ENCODE measurements at regions not wholly inside any gene's neighbourhood (a gene's known extent, or its start where the extent isn't known, plus 50 kb on each side); places are given as distances from the start of the nearest gene placed in this dataset.
"Not testable (repeated sequence)": the region's sequence is repeated elsewhere in the genome, so short reads cannot be mapped to it uniquely, and the experiment has no call there.

DNA sequence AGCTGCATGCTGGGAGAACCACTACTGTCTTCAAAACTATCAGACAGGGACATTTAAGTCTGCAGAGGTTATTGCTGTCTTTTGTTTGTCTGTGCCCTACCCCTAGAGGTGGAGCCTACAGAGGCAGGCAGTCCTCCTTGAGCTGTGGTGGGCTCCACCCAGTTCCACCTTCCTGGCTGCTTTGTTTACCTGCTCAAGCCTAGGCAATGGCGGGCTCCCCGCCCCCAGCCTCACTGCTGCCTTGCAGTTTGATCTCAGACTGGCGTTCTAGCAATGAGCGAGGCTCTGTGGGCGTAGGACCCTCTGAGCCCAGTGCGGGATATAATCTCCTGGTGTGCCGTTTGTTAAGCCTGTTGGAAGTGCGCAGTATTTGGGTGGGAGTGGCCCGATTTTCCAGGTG is 93.7 kb upstream of the ATF7IP2 start:
- POLR2A ChIA-PET (ENCODE audit: low non-redundant PET); H3K9me3 ChIP-seq (ENCODE audit: low read depth, low read length, poor library complexity, severe bottlenecking); H3K27ac ChIP-seq (ENCODE audit: low read depth, low read length, poor library complexity, severe bottlenecking); H3K36me3 ChIP-seq (ENCODE audit: insufficient read depth, low read length, poor library complexity, severe bottlenecking); DNase-seq (ENCODE audit: low spot score); intact Hi-C loops (cut with micrococcal nuclease; ENCODE audit: unreplicated experiment); BruUV-seq (replicated peaks); H3K27me3 ChIP-seq (replicated peaks; ENCODE audit: insufficient read depth, low read depth, low read length, poor library complexity); H3K4me3 ChIP-seq (ENCODE audit: low read depth, low read length, poor library complexity, severe bottlenecking); H3K4me1 ChIP-seq (ENCODE audit: insufficient read depth, low read length, poor library complexity, severe bottlenecking); CTCF ChIA-PET: not testable (repeated sequence)

GRCh38 chr16:10292976-10293375 is 92.9 kb upstream of the ATF7IP2 start:
- BruUV-seq (replicated peaks); H3K4me3 ChIP-seq (ENCODE audit: low read depth, low read length, poor library complexity, severe bottlenecking); CTCF ChIA-PET; H3K27ac ChIP-seq (ENCODE audit: low read depth, low read length, poor library complexity, severe bottlenecking); intact Hi-C loops (cut with micrococcal nuclease; ENCODE audit: unreplicated experiment); H3K4me1 ChIP-seq (ENCODE audit: insufficient read depth, low read length, poor library complexity, severe bottlenecking); H3K9me3 ChIP-seq (ENCODE audit: low read depth, low read length, poor library complexity, severe bottlenecking); POLR2A ChIA-PET (ENCODE audit: low non-redundant PET); H3K36me3 ChIP-seq (ENCODE audit: insufficient read depth, low read length, poor library complexity, severe bottlenecking); H3K27me3 ChIP-seq (replicated peaks; ENCODE audit: insufficient read depth, low read depth, low read length, poor library complexity); DNase-seq (ENCODE audit: low spot score): not testable (repeated sequence)

GRCh38 chr16:10294153-10294552 is 91.7 kb upstream of the ATF7IP2 start:
- H3K4me1 ChIP-seq (ENCODE audit: insufficient read depth, low read length, poor library complexity, severe bottlenecking); POLR2A ChIA-PET (ENCODE audit: low non-redundant PET); H3K4me3 ChIP-seq (ENCODE audit: low read depth, low read length, poor library complexity, severe bottlenecking); intact Hi-C loops (cut with micrococcal nuclease; ENCODE audit: unreplicated experiment); CTCF ChIA-PET; H3K9me3 ChIP-seq (ENCODE audit: low read depth, low read length, poor library complexity, severe bottlenecking); BruUV-seq (replicated peaks); H3K27ac ChIP-seq (ENCODE audit: low read depth, low read length, poor library complexity, severe bottlenecking); H3K36me3 ChIP-seq (ENCODE audit: insufficient read depth, low read length, poor library complexity, severe bottlenecking); DNase-seq (ENCODE audit: low spot score); H3K27me3 ChIP-seq (replicated peaks; ENCODE audit: insufficient read depth, low read depth, low read length, poor library complexity): not testable (repeated sequence)

DNA sequence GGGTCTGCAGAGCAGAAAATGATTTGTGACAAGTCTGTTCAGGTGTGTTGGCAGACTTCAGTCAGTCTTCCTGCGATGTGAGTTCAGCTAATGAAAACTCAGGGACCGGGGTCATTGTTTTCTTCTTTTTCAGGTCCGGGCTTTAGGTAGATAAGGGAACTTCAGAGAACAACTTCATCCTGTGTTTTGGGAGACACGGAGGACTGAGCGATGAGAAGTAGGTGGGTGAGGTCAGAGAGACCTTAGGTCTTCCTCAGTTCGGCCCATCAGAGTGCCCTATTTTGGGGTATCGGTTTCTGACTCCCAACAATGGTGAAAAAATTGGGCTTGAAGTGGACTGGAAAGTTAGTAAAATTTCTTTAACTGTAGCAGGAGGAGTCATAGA is 88.9 kb upstream of the ATF7IP2 start:
- Histone ChIP-seq H3K27ac (ENCODE audit: low read depth, low read length, poor library complexity, severe bottlenecking) (no peak overlapping the region), H3K4me1 (ENCODE audit: insufficient read depth, low read length, poor library complexity, severe bottlenecking) (no peaks in the 10 kb centered on the region), H3K9me3 (ENCODE audit: low read depth, low read length, poor library complexity, severe bottlenecking) (no peaks in the 10 kb centered on the region), H3K36me3 (ENCODE audit: insufficient read depth, low read length, poor library complexity, severe bottlenecking) (no peaks in the 10 kb centered on the region), H3K4me3 (ENCODE audit: low read depth, low read length, poor library complexity, severe bottlenecking) (no peak overlapping the region), H3K27me3 (replicated peaks; ENCODE audit: insufficient read depth, low read depth, low read length, poor library complexity) (no peaks in the 10 kb centered on the region)
- intact Hi-C loops (cut with micrococcal nuclease; ENCODE audit: unreplicated experiment): no loop called here
- ChIA-PET POLR2A (ENCODE audit: low non-redundant PET) (no interaction called here), CTCF (no interaction called here)
- TF ChIP-seq EZH2 (IDR thresholded peaks at IDR 0.05; ENCODE audit: borderline replicate concordance, low read depth, low read length, poor library complexity, severe bottlenecking): no peak
- TF ChIP-seq, protein P1, sequence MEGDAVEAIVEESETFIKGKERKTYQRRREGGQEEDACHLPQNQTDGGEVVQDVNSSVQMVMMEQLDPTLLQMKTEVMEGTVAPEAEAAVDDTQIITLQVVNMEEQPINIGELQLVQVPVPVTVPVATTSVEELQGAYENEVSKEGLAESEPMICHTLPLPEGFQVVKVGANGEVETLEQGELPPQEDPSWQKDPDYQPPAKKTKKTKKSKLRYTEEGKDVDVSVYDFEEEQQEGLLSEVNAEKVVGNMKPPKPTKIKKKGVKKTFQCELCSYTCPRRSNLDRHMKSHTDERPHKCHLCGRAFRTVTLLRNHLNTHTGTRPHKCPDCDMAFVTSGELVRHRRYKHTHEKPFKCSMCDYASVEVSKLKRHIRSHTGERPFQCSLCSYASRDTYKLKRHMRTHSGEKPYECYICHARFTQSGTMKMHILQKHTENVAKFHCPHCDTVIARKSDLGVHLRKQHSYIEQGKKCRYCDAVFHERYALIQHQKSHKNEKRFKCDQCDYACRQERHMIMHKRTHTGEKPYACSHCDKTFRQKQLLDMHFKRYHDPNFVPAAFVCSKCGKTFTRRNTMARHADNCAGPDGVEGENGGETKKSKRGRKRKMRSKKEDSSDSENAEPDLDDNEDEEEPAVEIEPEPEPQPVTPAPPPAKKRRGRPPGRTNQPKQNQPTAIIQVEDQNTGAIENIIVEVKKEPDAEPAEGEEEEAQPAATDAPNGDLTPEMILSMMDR (conservative IDR thresholded peaks at IDR 0.05; ENCODE audit: low read depth, low read length): no peak
- no TSS peak for BruUV-seq (replicated peaks)
- DNase-seq (ENCODE audit: low spot score): no peak

DNA sequence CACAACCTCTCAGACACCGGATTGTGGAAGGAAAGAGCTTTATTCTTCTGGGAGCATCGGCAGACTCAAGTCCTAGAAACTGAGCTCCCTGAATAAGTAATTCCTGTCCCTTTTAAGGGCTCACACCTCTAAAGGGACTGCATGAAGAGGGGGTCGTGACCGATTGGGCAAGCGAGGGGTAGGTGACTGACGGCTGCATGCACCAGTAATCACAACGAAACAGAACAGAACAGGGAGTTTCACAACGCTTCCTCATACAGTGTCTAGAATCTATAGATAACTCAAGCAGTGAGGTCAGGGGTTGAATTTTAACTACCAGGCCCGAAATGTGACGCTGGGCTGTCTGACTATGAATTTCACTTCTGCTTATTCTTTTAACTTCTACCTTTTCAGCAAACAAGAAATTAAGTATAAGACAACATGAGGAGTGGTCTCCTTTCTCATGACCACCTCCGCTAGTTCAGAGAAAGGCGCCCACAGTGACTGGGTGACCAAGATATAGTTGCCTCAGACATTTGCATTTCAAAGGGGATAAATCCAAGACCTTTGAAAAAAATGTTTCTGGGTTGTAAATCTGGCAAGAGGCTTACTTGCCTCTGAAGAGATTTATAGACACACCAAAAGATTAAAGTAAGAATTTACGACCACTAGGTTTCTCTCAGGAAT is 88.4 kb upstream of the ATF7IP2 start:
- no peaks in the 10 kb centered on the region for H3K9me3 ChIP-seq (ENCODE audit: low read depth, low read length, poor library complexity, severe bottlenecking)
- no peak overlapping the region for H3K4me3 ChIP-seq (ENCODE audit: low read depth, low read length, poor library complexity, severe bottlenecking)
- intact Hi-C loops (cut with micrococcal nuclease; ENCODE audit: unreplicated experiment): no loop called here
- TF ChIP-seq EZH2 (IDR thresholded peaks at IDR 0.05; ENCODE audit: borderline replicate concordance, low read depth, low read length, poor library complexity, severe bottlenecking): no peak
- DNase-seq (ENCODE audit: low spot score): no peak
- no TSS peak for BruUV-seq (replicated peaks)
- H3K4me1 ChIP-seq (ENCODE audit: insufficient read depth, low read length, poor library complexity, severe bottlenecking): no peaks in the 10 kb centered on the region
- CTCF ChIA-PET: no interaction called here
- no peaks in the 10 kb centered on the region for H3K36me3 ChIP-seq (ENCODE audit: insufficient read depth, low read length, poor library complexity, severe bottlenecking)
- POLR2A ChIA-PET (ENCODE audit: low non-redundant PET): no interaction called here
- H3K27ac ChIP-seq (ENCODE audit: low read depth, low read length, poor library complexity, severe bottlenecking): no peak overlapping the region
- no peaks in the 10 kb centered on the region for H3K27me3 ChIP-seq (replicated peaks; ENCODE audit: insufficient read depth, low read depth, low read length, poor library complexity)

Measured in A673 (cell line).